SK-N-SH treated with all-trans-retinoic acid at 6 μM for 48 hours (cell line): ENCODE measurements at regions not wholly inside any gene's neighbourhood (a gene's known extent, or its start where the extent isn't known, plus 50 kb on each side); places are given as distances from the start of the nearest gene placed in this dataset.

ENCODE experiments used
- CREB5 ChIP-seq: fragments of 250-450 bp; sonication (Bioruptor Pico); IDR thresholded peaks from 2 replicates; pipeline ENCODE4 v1.5.1; 2020; ENCODE audit warnings: low read depth, mild to moderate bottlenecking, moderate library complexity
- ESRRG ChIP-seq: fragments of 250-450 bp; sonication (Bioruptor Pico); IDR thresholded peaks from 2 replicates; pipeline ENCODE4 v1.6.1; 2021; ENCODE audit warnings: mild to moderate bottlenecking
- OSR1 ChIP-seq: fragments of 250-450 bp; sonication (Bioruptor Pico); IDR thresholded peaks from 2 replicates; pipeline ENCODE4 v1.8.0; 2022; ENCODE audit warnings: moderate library complexity, mild to moderate bottlenecking, inconsistent platforms
- PATZ1 ChIP-seq: fragments of 250-450 bp; sonication (Bioruptor Pico); IDR thresholded peaks from 2 replicates; pipeline ENCODE4 v1.8.0; 2020; ENCODE audit warnings: mild to moderate bottlenecking, moderate library complexity, borderline replicate concordance
- POU6F1 ChIP-seq: fragments of 250-450 bp; sonication (Bioruptor Pico); IDR thresholded peaks from 2 replicates; pipeline ENCODE4 v1.8.0; 2021; ENCODE audit warnings: low read depth, mild to moderate bottlenecking, moderate library complexity, borderline replicate concordance
- PPARA ChIP-seq: fragments of 250-450 bp; sonication (Bioruptor Pico); IDR thresholded peaks from 2 replicates; pipeline ENCODE4 v1.5.0; 2020; ENCODE audit warnings: mild to moderate bottlenecking, borderline replicate concordance
- RARB ChIP-seq: fragments of 250-450 bp; sonication (Bioruptor Pico); IDR thresholded peaks from 2 replicates; pipeline ENCODE4 v1.8.0; 2021; ENCODE audit warnings: mild to moderate bottlenecking, moderate library complexity
- SNAI2 ChIP-seq: fragments of 250-450 bp; sonication (Bioruptor Pico); IDR thresholded peaks from 2 replicates; pipeline ENCODE4 v1.5.0; 2020; ENCODE audit warnings: mild to moderate bottlenecking, moderate library complexity
- TOX ChIP-seq: fragments of 250-450 bp; sonication (Bioruptor Pico); IDR thresholded peaks from 2 replicates; pipeline ENCODE4 v1.8.0; 2021; ENCODE audit warnings: mild to moderate bottlenecking, moderate library complexity, borderline replicate concordance
- ZC3H10 ChIP-seq: fragments of 250-450 bp; sonication (Bioruptor Pico); IDR thresholded peaks from 2 replicates; pipeline ENCODE4 v1.5.1; 2021; ENCODE audit warnings: mild to moderate bottlenecking, moderate library complexity
- ZFP3 ChIP-seq: fragments of 250-450 bp; sonication (Bioruptor Pico); IDR thresholded peaks from 2 replicates; pipeline ENCODE4 v1.5.0; 2020; ENCODE audit warnings: mild to moderate bottlenecking, moderate library complexity
- ZFP30 ChIP-seq: fragments of 450-650 bp; formaldehyde crosslinking; IDR thresholded peaks from 2 replicates; pipeline ENCODE4 v1.5.0; 2022; ENCODE audit warnings: mild to moderate bottlenecking, moderate library complexity
- ZNF70 ChIP-seq: fragments of 450-650 bp; formaldehyde crosslinking; IDR thresholded peaks from 2 replicates; pipeline ENCODE4 v1.5.0; 2020; ENCODE audit warnings: mild to moderate bottlenecking, moderate library complexity

GRCh38 chr4:14853176-14853943 lies 148.9 kb upstream of the CPEB2 start:
- no peak for TF ChIP-seq TOX (CRISPR knock-in tag)
- no peak for TF ChIP-seq CREB5 (CRISPR knock-in tag)
- no peak for TF ChIP-seq PPARA (CRISPR knock-in tag)
- TF ChIP-seq PATZ1 (CRISPR knock-in tag) = no peak
- no peak for TF ChIP-seq ESRRG (CRISPR knock-in tag)
- no peak for TF ChIP-seq ZC3H10
- no peak for TF ChIP-seq POU6F1 (CRISPR knock-in tag)
- TF ChIP-seq ZFP3 (CRISPR knock-in tag) = no peak
- no peak for TF ChIP-seq ZNF70
- no peak for TF ChIP-seq RARB (CRISPR knock-in tag)
- TF ChIP-seq OSR1 (CRISPR knock-in tag) = no peak
- no peak for TF ChIP-seq SNAI2 (CRISPR knock-in tag)
- no peak for TF ChIP-seq ZFP30
